Smooth muscle cell (in vitro differentiated cells): ENCODE measurements at regions not wholly inside any gene's neighbourhood (a gene's known extent, or its start where the extent isn't known, plus 50 kb on each side); places are given as distances from the start of the nearest gene placed in this dataset.

Source experiments
- DNase-seq: peaks from one replicate; lab custom pipeline; 2025; ENCODE audit not compliant: unreplicated experiment; lab: John Stamatoyannopoulos, UW
- H2AFZ ChIP-seq: fragments of 200-600 bp; sonication (generic); 2 replicates; pipeline ENCODE4 v1.6.0; 2016; ENCODE audit warnings: antibody characterized with exemption, low read depth, mild to moderate bottlenecking
- H3F3A ChIP-seq: fragments of 200-600 bp; sonication (generic); 2 replicates; pipeline ENCODE4 v1.6.0; 2017; ENCODE audit warnings: antibody characterized with exemption, low read depth
- H3K27ac ChIP-seq: fragments of 200-600 bp; sonication (generic); 2 replicates; pipeline ENCODE4 v1.5.1; 2016; ENCODE audit warnings: low read depth, mild to moderate bottlenecking
- H3K27me3 ChIP-seq: fragments of 200-600 bp; sonication (generic); 2 replicates; pipeline ENCODE4 v1.6.1; 2016; ENCODE audit warnings: low read depth, mild to moderate bottlenecking
- H3K36me3 ChIP-seq: fragments of 200-600 bp; sonication (generic); 2 replicates; pipeline ENCODE4 v1.5.1; 2016; ENCODE audit warnings: low read depth
- H3K4me1 ChIP-seq: fragments of 200-600 bp; sonication (generic); 2 replicates; pipeline ENCODE4 v1.5.1; 2016; ENCODE audit warnings: low read depth
- H3K4me2 ChIP-seq: fragments of 200-600 bp; sonication (generic); 2 replicates; pipeline ENCODE4 v1.6.0; 2016; ENCODE audit warnings: mild to moderate bottlenecking
- H3K4me3 ChIP-seq: fragments of 200-600 bp; sonication (generic); 2 replicates; pipeline ENCODE4 v1.5.1; 2016; ENCODE audit warnings: mild to moderate bottlenecking
- H3K79me2 ChIP-seq: fragments of 200-600 bp; sonication (generic); 2 replicates; pipeline ENCODE4 v1.6.0; 2016; ENCODE audit warnings: low read depth, mild to moderate bottlenecking
- H3K9ac ChIP-seq: fragments of 200-600 bp; sonication (generic); 2 replicates; pipeline ENCODE4 v1.6.0; 2016; ENCODE audit warnings: low read depth
- H3K9me3 ChIP-seq: fragments of 200-600 bp; sonication (generic); replicated peaks from 2 replicates; pipeline ENCODE4 v1.5.1; 2016; ENCODE audit warnings: low read depth
- H4K20me1 ChIP-seq: fragments of 200-600 bp; sonication (generic); 2 replicates; pipeline ENCODE4 v1.6.0; 2016; ENCODE audit warnings: low read depth
- WGBS: methylation state at CpG from one replicate; pipeline ENCODE4 v1.1.7; 2016; ENCODE audit warnings: low lambda C conversion rate; 5-methylcytosine and 5-hydroxymethylcytosine counted together
- TF ChIP-seq, protein P1 (sequence below): fragments of 200-600 bp; sonication (generic); IDR thresholded peaks from 2 replicates; pipeline ENCODE4 v1.5.1; 2017; ENCODE audit warnings: borderline replicate concordance, mild to moderate bottlenecking, antibody characterized with exemption; ENCODE audit not compliant: insufficient read depth, poor library complexity, severe bottlenecking

DNA sequence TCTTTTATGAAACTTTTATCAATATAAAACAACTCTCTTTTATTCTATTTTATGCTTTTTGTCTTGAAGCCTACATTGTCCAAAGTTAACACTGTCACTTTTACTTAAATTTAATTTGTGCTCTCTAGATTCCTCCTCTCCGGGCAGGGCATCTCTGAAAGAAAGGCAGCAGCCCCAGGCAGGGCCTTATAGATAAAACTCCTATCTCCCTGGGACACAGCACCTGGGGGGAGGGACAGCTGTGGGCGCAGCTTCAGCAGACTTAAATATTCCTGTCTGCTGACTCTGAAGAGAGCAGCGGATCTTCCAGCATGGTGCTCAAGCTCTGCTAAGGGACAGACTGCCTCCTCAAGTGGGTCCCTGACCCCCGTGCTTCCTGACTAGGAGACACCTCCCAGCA, 447.7 kb upstream of the FANCL start:
- H3K36me3 ChIP-seq, result no peaks in the 10 kb centered on the region
- TF ChIP-seq, protein P1, sequence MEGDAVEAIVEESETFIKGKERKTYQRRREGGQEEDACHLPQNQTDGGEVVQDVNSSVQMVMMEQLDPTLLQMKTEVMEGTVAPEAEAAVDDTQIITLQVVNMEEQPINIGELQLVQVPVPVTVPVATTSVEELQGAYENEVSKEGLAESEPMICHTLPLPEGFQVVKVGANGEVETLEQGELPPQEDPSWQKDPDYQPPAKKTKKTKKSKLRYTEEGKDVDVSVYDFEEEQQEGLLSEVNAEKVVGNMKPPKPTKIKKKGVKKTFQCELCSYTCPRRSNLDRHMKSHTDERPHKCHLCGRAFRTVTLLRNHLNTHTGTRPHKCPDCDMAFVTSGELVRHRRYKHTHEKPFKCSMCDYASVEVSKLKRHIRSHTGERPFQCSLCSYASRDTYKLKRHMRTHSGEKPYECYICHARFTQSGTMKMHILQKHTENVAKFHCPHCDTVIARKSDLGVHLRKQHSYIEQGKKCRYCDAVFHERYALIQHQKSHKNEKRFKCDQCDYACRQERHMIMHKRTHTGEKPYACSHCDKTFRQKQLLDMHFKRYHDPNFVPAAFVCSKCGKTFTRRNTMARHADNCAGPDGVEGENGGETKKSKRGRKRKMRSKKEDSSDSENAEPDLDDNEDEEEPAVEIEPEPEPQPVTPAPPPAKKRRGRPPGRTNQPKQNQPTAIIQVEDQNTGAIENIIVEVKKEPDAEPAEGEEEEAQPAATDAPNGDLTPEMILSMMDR, result no peak
- H3F3A ChIP-seq, result no peaks in the 10 kb centered on the region
- H3K4me3 ChIP-seq, result no peak overlapping the region
- H3K9ac ChIP-seq, result no peak overlapping the region
- no peak overlapping the region for H3K27ac ChIP-seq
- no peaks in the 10 kb centered on the region for H3K27me3 ChIP-seq
- no peaks in the 10 kb centered on the region for H3K9me3 ChIP-seq
- DNase-seq, result no peak
- H3K4me2 ChIP-seq, result no peak overlapping the region
- H3K4me1 ChIP-seq, result no peaks in the 10 kb centered on the region
- H3K79me2 ChIP-seq, result no peaks in the 10 kb centered on the region
- 78% methylated on average over 4 of the region's 4 CpGs for WGBS
- no peaks in the 10 kb centered on the region for H4K20me1 ChIP-seq
- H2AFZ ChIP-seq, result no peak overlapping the region

DNA sequence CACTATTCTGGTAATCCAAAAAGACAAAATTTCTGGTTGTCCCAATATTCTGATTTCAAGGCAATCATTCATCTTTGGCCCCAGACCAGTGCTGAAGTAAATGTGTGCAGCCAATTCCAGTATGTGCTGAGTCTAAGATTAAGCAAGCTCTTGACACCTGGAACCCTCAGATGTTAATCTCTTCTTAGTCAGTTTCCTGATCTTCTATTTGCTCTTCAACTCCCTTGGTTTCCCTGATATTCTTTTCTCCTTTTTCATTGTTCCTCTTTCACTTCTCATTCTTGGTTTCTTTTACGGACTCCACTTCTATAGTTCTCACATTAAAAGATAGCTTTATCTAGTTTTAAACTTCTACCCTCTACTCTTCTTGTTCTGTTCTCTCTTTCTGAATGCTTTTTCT, 445.7 kb upstream of the FANCL start:
- H3K4me3 ChIP-seq, result no peak overlapping the region
- TF ChIP-seq, protein P1, result no peak
- H4K20me1 ChIP-seq, result no peaks in the 10 kb centered on the region
- DNase-seq, result no peak
- no peaks in the 10 kb centered on the region for H3K4me1 ChIP-seq
- no peaks in the 10 kb centered on the region for H3K79me2 ChIP-seq
- H3K9ac ChIP-seq, result no peak overlapping the region
- WGBS, result 96% methylated on average over 1 of the region's 1 CpG
- H3K9me3 ChIP-seq, result no peaks in the 10 kb centered on the region
- no peak overlapping the region for H3K27ac ChIP-seq
- H3F3A ChIP-seq, result no peaks in the 10 kb centered on the region
- no peaks in the 10 kb centered on the region for H3K27me3 ChIP-seq
- no peak overlapping the region for H3K4me2 ChIP-seq
- no peaks in the 10 kb centered on the region for H3K36me3 ChIP-seq
- H2AFZ ChIP-seq, result no peak overlapping the region

DNA sequence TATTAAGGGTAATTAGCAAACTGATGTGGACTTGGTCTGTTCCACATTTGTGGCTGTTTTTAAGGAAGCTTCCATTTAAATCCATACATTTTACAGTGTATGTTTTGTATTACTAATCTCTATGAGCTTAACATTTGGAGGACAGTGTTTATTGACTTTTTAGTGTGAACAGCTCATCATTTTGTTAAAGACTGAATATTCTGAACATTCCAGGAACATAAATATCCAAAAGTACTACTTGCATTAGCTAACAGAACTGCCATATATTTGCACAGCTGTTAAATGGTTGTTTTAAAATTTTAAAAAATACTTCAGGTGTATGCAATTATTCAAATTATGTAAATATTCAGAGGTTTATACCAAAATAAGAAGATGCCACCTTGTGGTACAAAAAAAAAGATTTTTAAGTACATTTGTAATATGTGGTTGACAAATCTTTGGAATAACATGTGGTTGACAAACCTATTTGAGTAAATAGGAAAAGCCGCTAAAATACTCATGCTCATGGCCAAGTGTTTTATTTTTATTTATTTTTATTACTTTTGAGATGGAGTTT, 439.7 kb upstream of the FANCL start:
- Histone ChIP-seq H3K9ac (no peak overlapping the region), H3K27ac (no peak overlapping the region), H3K4me3 (no peak overlapping the region), H2AFZ (no peak overlapping the region), H3K27me3 (no peaks in the 10 kb centered on the region), H3F3A (no peaks in the 10 kb centered on the region), H3K9me3 (no peaks in the 10 kb centered on the region), H3K4me2 (no peak overlapping the region), H3K4me1 (no peaks in the 10 kb centered on the region), H4K20me1 (no peaks in the 10 kb centered on the region), H3K79me2 (no peaks in the 10 kb centered on the region), H3K36me3 (no peaks in the 10 kb centered on the region)
- WGBS, result 96% methylated on average over 1 of the region's 1 CpG
- TF ChIP-seq, protein P1, result peak; percentile 23
- DNase-seq, result no peak

DNA sequence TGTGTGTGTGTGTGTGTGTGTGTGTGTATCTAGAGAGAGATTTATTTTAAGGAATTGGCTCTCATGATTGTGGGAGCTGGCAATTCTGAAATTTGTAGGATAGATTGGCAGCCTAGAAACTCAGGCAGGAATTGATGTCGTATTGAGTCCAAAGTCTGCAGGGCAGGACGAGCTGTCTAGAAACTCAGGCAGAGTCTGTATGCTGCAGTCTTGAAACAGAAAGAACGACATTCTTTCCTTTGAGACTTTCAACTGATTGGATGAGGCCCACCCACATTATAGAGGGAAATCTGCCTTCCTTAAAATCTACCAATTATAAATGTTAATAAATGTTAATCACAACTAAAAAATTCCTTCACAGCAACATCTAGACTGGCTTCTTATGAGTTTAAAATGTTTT, 436.6 kb upstream of the FANCL start:
- Histone ChIP-seq H3K9ac (no peak overlapping the region), H3F3A (no peaks in the 10 kb centered on the region), H3K4me1 (no peaks in the 10 kb centered on the region), H3K36me3 (no peaks in the 10 kb centered on the region), H3K79me2 (no peaks in the 10 kb centered on the region), H3K27ac (no peak overlapping the region), H2AFZ (no peak overlapping the region), H4K20me1 (no peaks in the 10 kb centered on the region), H3K27me3 (no peaks in the 10 kb centered on the region), H3K9me3 (no peaks in the 10 kb centered on the region), H3K4me3 (no peak overlapping the region), H3K4me2 (no peak overlapping the region)
- TF ChIP-seq, protein P1, result no peak
- DNase-seq, result no peak
- 89% methylated on average over 3 of the region's 3 CpGs for WGBS
